SK-N-MC (cell line): ENCODE measurements at regions not wholly inside any gene's neighbourhood (a gene's known extent, or its start where the extent isn't known, plus 50 kb on each side); places are given as distances from the start of the nearest gene placed in this dataset.

Experiments
- EZH2 ChIP-seq: fragments of 200-600 bp; sonication (generic); IDR thresholded peaks from one replicate; pipeline ENCODE4 v1.6.1; 2017; ENCODE audit warnings: antibody characterized with exemption
- FOXP2 ChIP-seq: optimal IDR thresholded peaks from 2 replicates; pipeline ENCODE3; 2011; ENCODE audit warnings: mild to moderate bottlenecking, moderate library complexity; ENCODE audit not compliant: insufficient read depth; ENCODE audit errors: extremely low read length, control extremely low read depth
- POLR2AphosphoS5 ChIP-seq: IDR thresholded peaks from 2 replicates; pipeline ENCODE4 v1.6.1; 2012; ENCODE audit warnings: mild to moderate bottlenecking, low read depth, low read length, borderline replicate concordance

GRCh38 chr10:60679388-60679990 lies 98.8 kb upstream of the CDK1 start:
- TF ChIP-seq POLR2AphosphoS5: no peak
- no peak for TF ChIP-seq EZH2
- TF ChIP-seq FOXP2: no peak
